ENCODE measurements at regions not wholly inside any gene's neighbourhood (a gene's known extent, or its start where the extent isn't known, plus 50 kb on each side); places are given as distances from the start of the nearest gene placed in this dataset.

- ChIA-PET POLR2A (ENCODE audit: partially characterized antibody) (no interaction called here), CTCF (ENCODE audit: partially characterized antibody) (interaction anchor here (4.7 kb wide), 1 partner anchor 12 kb away, joined by 20 read pairs; no protein-coding TSS in a partner anchor)
- H3K4me2 ChIP-seq (ENCODE audit: insufficient read depth in 1 of 2, low read depth in 2 of 2, low read length in 2 of 2): no peak overlapping the region
- WGBS, 2 experiments (ENCODE audit: extremely low coverage in 1 of 2, insufficient coverage in 1 of 2, insufficient read length in 1 of 2, insufficient replicate concordance in 2 of 2, low coverage in 1 of 2, low lambda C conversion rate in 2 of 2, missing lambda C conversion rate in 1 of 2): 93% methylated on average over 2 of the region's 2 CpGs; no CpG with 5 or more reads in 1 of the 2 experiments
- no peaks in the 10 kb centered on the region for H3K27me3 ChIP-seq (replicated peaks in 1 of 4; ENCODE audit: control insufficient read depth in 3 of 4, extremely low read depth in 1 of 4, insufficient read depth in 3 of 4, low read length in 3 of 4)
- DNase-seq (ENCODE audit: low read depth in 1 of 2, low spot score in 2 of 2) (no peak), FAIRE-seq (no peak)
- H3K23me2 ChIP-seq (ENCODE audit: low read depth, low read length): no peaks in the 10 kb centered on the region
- TF ChIP-seq BRCA1 (IDR thresholded peaks at IDR 0.05; ENCODE audit: low read depth, low read length): no peak
- TF ChIP-seq POLR2AphosphoS5 (IDR thresholded peaks at IDR 0.05; ENCODE audit: low read depth, low read length): no peak
- TF ChIP-seq SIRT6 (IDR thresholded peaks at IDR 0.05; ENCODE audit: low read length): no peak
- TF ChIP-seq POU5F1 (IDR thresholded peaks at IDR 0.05; ENCODE audit: low read depth, low read length): no peak
- TF ChIP-seq E2F6 (IDR thresholded peaks at IDR 0.05): no peak
- no peak for TF ChIP-seq MAX (IDR thresholded peaks at IDR 0.05)
- TF ChIP-seq RNF2 (IDR thresholded peaks at IDR 0.05; ENCODE audit: borderline replicate concordance, low read depth, low read length, missing control alignments, poor library complexity, severe bottlenecking): no peak
- TF ChIP-seq SP4 (IDR thresholded peaks at IDR 0.05; ENCODE audit: low read length): no peak
- no peaks in the 10 kb centered on the region for H4K20me1 ChIP-seq (replicated peaks in 1 of 2; ENCODE audit: control insufficient read depth in 1 of 2, insufficient read depth in 2 of 2, low read length in 2 of 2)
- H2BK120ac ChIP-seq (replicated peaks; ENCODE audit: low read depth, low read length): no peak overlapping the region
- H2BK20ac ChIP-seq (ENCODE audit: low read length): no peak overlapping the region
- no peak overlapping the region for H2AK5ac ChIP-seq (ENCODE audit: low read depth, low read length)
- no peak overlapping the region for H4K5ac ChIP-seq (ENCODE audit: insufficient read length, low read depth, low read length)
- no peak overlapping the region for H3K4ac ChIP-seq (replicated peaks; ENCODE audit: insufficient read length, low read depth, low read length)
- H3K27ac ChIP-seq (ENCODE audit: low read depth, low read length): no peak overlapping the region
- H4K91ac ChIP-seq (replicated peaks; ENCODE audit: insufficient read length, low read length): no peak overlapping the region
- no peak overlapping the region for H2BK15ac ChIP-seq (ENCODE audit: low read length)
- H3K4me1 ChIP-seq (replicated peaks in 1 of 4; ENCODE audit: control insufficient read depth in 3 of 4, insufficient read depth in 4 of 4, low read length in 3 of 4): peaks cover 0 to 3% (median 0%) of the 10 kb centered on the region in 4 experiments; a peak in 1 of 7 replicates
- H3K36me3 ChIP-seq (ENCODE audit: control insufficient read depth in 2 of 4, insufficient read depth in 4 of 4, low read length in 3 of 4): no peaks in the 10 kb centered on the region
- no peak overlapping the region for H3K56ac ChIP-seq (replicated peaks; ENCODE audit: insufficient read length, low read depth, low read length)
- no peaks in the 10 kb centered on the region for H3K9me3 ChIP-seq (ENCODE audit: insufficient read depth in 2 of 2, low read depth in 1 of 2, low read length in 1 of 2)
- H3K14ac ChIP-seq (ENCODE audit: insufficient read length): no peak overlapping the region
- H3K9ac ChIP-seq (replicated peaks in 1 of 4; ENCODE audit: extremely low read depth in 1 of 4, low read depth in 3 of 4, low read length in 3 of 4): no peak overlapping the region
- no peak overlapping the region for H2BK5ac ChIP-seq (ENCODE audit: low read depth, low read length)
- no peaks in the 10 kb centered on the region for H3K79me2 ChIP-seq (ENCODE audit: control insufficient read depth in 1 of 2, insufficient read depth in 2 of 2, low read length in 2 of 2)
- H3K4me3 ChIP-seq (ENCODE audit: extremely low read depth in 1 of 4, insufficient read depth in 2 of 4, low read depth in 3 of 4, low read length in 4 of 4): no peak overlapping the region
- H2BK12ac ChIP-seq (ENCODE audit: low read depth, low read length): no peak overlapping the region
- H3K23ac ChIP-seq (ENCODE audit: insufficient read length): no peak overlapping the region
- H2AFZ ChIP-seq (ENCODE audit: low read length): no peak overlapping the region
- no peaks in the 10 kb centered on the region for H3K79me1 ChIP-seq (ENCODE audit: low read depth, low read length)
- no peak overlapping the region for H3K18ac ChIP-seq (ENCODE audit: extremely low read depth, low read length)
- H4K8ac ChIP-seq (ENCODE audit: extremely low read depth, insufficient read depth, low read length): no peak overlapping the region
Measured at GRCh38 chr15:46317029-46317428, 682.2 kb downstream of the SQOR start.

All from H1 (cell line).